OCI-LY1 (cell line): ENCODE measurements at regions not wholly inside any gene's neighbourhood (a gene's known extent, or its start where the extent isn't known, plus 50 kb on each side); places are given as distances from the start of the nearest gene placed in this dataset.

Experiments
- EZH2 ChIP-seq: fragments of 200-600 bp; sonication (generic), shearing (Covaris generic); IDR thresholded peaks from 2 replicates; pipeline ENCODE4 v1.8.0; 2017; ENCODE audit warnings: borderline replicate concordance, mixed run types, mild to moderate bottlenecking, antibody characterized with exemption, low read length, moderate library complexity, mixed read lengths
- TF ChIP-seq, protein P1 (sequence below): fragments of 200-600 bp; sonication (generic), shearing (Covaris generic); IDR thresholded peaks from 2 replicates; pipeline ENCODE4 v1.5.1; 2017; ENCODE audit warnings: mild to moderate bottlenecking, antibody characterized with exemption, low read length, moderate library complexity, mixed read lengths

DNA sequence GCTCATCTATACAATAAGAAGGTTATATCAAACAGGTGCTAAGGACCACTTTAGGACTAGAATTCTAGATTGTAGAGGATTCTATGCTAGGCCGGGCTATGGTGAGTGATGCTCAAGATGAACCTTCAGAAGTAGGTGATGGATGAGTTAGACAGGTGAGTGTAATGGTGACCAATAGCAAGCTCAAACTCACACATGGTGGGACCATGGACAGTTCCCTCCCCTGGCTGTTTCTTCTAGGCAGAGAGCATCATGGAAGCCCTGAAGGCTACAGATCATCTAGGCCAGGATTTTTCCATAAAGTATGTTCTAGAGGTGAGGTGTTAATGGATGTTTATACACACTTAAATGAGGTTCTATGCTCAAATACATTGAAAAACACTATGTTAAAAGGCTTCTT, 162.2 kb upstream of the WDR11 start:
- TF ChIP-seq, protein P1, sequence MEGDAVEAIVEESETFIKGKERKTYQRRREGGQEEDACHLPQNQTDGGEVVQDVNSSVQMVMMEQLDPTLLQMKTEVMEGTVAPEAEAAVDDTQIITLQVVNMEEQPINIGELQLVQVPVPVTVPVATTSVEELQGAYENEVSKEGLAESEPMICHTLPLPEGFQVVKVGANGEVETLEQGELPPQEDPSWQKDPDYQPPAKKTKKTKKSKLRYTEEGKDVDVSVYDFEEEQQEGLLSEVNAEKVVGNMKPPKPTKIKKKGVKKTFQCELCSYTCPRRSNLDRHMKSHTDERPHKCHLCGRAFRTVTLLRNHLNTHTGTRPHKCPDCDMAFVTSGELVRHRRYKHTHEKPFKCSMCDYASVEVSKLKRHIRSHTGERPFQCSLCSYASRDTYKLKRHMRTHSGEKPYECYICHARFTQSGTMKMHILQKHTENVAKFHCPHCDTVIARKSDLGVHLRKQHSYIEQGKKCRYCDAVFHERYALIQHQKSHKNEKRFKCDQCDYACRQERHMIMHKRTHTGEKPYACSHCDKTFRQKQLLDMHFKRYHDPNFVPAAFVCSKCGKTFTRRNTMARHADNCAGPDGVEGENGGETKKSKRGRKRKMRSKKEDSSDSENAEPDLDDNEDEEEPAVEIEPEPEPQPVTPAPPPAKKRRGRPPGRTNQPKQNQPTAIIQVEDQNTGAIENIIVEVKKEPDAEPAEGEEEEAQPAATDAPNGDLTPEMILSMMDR = no peak
- TF ChIP-seq EZH2 = no peak
